ENCODE measurements at regions not wholly inside any gene's neighbourhood (a gene's known extent, or its start where the extent isn't known, plus 50 kb on each side); places are given as distances from the start of the nearest gene placed in this dataset.

DNA sequence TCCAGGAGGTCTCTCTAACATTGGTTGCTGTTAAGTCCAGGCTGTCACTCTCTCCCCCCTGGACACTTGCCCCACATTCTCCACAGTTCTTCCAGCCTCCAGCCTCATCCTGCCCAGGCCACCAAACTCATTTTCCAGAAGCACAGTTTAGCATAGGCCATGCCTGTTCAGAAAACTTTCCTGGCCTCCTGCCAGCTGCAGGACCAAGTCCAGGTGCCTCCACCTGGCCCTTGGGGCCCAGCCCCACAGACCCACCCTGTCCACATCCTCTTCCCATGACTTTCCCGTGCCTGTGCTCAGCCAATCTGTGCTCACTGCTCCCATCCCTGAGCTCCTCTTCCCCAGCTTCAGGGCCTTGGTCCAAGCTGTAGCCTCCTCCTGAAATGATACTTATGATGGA is 905.0 kb downstream of the UQCRFS1 start:
- Histone ChIP-seq H3K4me3 (no peak overlapping the region), H3K36me3 (no peaks in the 10 kb centered on the region), H3K9me3 (no peaks in the 10 kb centered on the region), H3K4me1 (no peaks in the 10 kb centered on the region), H3K27me3 (no peaks in the 10 kb centered on the region), H3K27ac (no peak overlapping the region)
- DNase-seq (ENCODE audit: low spot score in 2 of 2) = no peak
- TF ChIP-seq POLR2AphosphoS5 (IDR thresholded peaks at IDR 0.05) (no peak), POLR2A (IDR thresholded peaks at IDR 0.05) (no peak)
- TF ChIP-seq, protein P1, sequence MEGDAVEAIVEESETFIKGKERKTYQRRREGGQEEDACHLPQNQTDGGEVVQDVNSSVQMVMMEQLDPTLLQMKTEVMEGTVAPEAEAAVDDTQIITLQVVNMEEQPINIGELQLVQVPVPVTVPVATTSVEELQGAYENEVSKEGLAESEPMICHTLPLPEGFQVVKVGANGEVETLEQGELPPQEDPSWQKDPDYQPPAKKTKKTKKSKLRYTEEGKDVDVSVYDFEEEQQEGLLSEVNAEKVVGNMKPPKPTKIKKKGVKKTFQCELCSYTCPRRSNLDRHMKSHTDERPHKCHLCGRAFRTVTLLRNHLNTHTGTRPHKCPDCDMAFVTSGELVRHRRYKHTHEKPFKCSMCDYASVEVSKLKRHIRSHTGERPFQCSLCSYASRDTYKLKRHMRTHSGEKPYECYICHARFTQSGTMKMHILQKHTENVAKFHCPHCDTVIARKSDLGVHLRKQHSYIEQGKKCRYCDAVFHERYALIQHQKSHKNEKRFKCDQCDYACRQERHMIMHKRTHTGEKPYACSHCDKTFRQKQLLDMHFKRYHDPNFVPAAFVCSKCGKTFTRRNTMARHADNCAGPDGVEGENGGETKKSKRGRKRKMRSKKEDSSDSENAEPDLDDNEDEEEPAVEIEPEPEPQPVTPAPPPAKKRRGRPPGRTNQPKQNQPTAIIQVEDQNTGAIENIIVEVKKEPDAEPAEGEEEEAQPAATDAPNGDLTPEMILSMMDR (IDR thresholded peaks at IDR 0.05) = no peak
- intact Hi-C loops (cut with DNase I; ENCODE audit: low total_unique reads) = no loop called here

DNA sequence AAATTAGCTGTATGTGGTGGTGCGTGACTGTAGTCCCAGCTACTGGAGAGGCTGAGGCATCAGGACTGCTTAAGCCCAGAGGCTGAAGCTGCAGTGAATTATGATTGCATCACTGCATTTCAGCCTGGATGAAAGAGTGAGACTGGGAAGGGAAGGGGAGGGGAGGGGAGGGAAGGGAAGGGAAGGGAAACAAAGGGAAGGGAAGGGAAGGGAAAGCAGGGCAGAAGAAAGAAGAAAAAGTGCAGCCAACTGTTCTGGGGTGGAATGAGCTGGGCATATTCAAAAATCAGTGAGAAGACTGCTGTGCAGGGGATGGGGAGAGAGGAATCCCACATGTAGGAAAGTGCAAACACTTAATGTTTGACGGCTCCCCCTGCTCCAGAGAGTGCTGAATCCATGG is 905.5 kb downstream of the UQCRFS1 start:
- TF ChIP-seq POLR2A (IDR thresholded peaks at IDR 0.05) (no peak), POLR2AphosphoS5 (IDR thresholded peaks at IDR 0.05) (no peak)
- TF ChIP-seq, protein P1 (IDR thresholded peaks at IDR 0.05) = no peak
- Histone ChIP-seq H3K4me1 (no peaks in the 10 kb centered on the region), H3K27ac (no peak overlapping the region), H3K36me3 (no peaks in the 10 kb centered on the region), H3K27me3 (no peaks in the 10 kb centered on the region), H3K9me3 (no peaks in the 10 kb centered on the region), H3K4me3 (no peak overlapping the region)
- DNase-seq (ENCODE audit: low spot score in 2 of 2) = no peak
- intact Hi-C loops (cut with DNase I; ENCODE audit: low total_unique reads) = no loop called here

DNA sequence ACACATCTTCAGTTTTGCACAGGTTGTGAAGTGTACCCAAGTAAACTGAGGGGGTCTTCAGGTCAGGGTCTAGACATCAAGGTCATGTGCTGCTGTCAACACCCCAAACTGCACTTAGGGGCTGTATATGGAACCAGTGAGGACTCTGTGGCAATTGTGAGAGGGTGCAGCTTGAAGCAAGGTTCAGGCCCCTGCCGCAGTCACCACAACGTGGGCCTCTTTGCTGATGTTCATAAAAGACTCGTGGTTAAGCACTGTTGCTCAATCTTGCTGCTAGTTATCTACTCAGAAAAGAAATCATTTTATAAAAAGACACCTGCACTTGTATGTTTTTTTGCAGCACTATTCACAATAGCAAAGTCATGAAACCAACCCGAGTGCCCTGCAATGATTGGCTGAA is 907.4 kb downstream of the UQCRFS1 start:
- Histone ChIP-seq H3K36me3 (no peaks in the 10 kb centered on the region), H3K4me1 (no peaks in the 10 kb centered on the region), H3K27ac (no peak overlapping the region), H3K27me3 (peaks cover 0 to 2% of the 10 kb centered on the region in 2 donors), H3K4me3 (no peak overlapping the region), H3K9me3 (no peaks in the 10 kb centered on the region)
- TF ChIP-seq POLR2A (IDR thresholded peaks at IDR 0.05) = no peak
- no peak for TF ChIP-seq POLR2AphosphoS5 (IDR thresholded peaks at IDR 0.05)
- TF ChIP-seq, protein P1 (IDR thresholded peaks at IDR 0.05) = no peak
- no peak for DNase-seq (ENCODE audit: low spot score in 2 of 2)
- intact Hi-C loops (cut with DNase I; ENCODE audit: low total_unique reads) = no loop called here

DNA sequence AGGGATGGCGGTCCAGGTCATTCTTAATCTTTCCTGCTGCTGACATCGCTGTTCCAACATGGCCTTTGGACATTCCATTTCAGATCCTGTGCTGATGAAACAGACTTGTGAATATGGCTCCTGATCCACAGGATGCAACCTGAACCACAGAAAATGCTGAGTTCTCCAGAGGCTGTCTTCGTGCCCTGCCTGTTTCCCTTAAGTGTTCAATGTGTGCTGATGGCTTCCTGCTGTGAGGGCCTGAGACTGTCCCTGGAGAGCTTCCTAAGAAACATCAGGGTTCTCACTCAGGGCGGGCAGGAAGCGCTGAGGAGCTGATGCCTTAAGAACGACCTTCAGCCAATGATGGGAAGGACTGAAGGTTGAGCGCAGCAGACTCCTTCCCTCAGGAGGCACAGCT is 909.4 kb downstream of the UQCRFS1 start:
- Histone ChIP-seq H3K36me3 (no peaks in the 10 kb centered on the region), H3K4me3 (no peak overlapping the region), H3K27ac (no peak overlapping the region), H3K4me1 (no peaks in the 10 kb centered on the region), H3K9me3 (no peaks in the 10 kb centered on the region), H3K27me3 (peaks cover 0 to 4% of the 10 kb centered on the region in 2 donors)
- intact Hi-C loops (cut with DNase I; ENCODE audit: low total_unique reads) = no loop called here
- no peak for DNase-seq (ENCODE audit: low spot score in 2 of 2)
- TF ChIP-seq POLR2AphosphoS5 (IDR thresholded peaks at IDR 0.05) (no peak), POLR2A (IDR thresholded peaks at IDR 0.05) (no peak)
- TF ChIP-seq, protein P1 (IDR thresholded peaks at IDR 0.05) = no peak

DNA sequence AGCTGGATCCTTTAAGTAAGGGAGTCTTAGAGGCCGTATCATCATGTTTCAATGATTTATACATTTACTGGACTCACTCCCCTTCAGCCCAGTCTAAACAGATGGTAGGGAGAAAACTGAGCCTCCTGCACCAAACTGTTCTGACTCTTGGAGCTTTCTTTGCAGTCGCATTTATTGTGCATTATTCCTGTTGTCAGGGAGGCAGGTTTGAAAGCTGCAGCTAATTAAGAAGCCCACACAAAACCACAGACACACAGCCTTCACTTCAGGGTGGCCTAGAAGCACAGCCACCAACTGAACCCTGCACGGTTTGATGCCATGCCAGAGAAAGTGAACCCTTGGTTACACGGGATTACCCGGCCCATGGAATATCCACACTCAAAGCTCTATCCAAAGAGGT is 911.0 kb downstream of the UQCRFS1 start:
- no peak overlapping the region for H3K27ac ChIP-seq
- no peaks in the 10 kb centered on the region for H3K9me3 ChIP-seq
- H3K36me3 ChIP-seq = no peaks in the 10 kb centered on the region
- H3K4me1 ChIP-seq = no peaks in the 10 kb centered on the region
- H3K4me3 ChIP-seq = no peak overlapping the region
- intact Hi-C loops (cut with DNase I; ENCODE audit: low total_unique reads) = no loop called here
- H3K27me3 ChIP-seq = peaks cover 0 to 4% of the 10 kb centered on the region in 2 donors
- DNase-seq (ENCODE audit: low spot score in 2 of 2) = no peak
- TF ChIP-seq POLR2A (IDR thresholded peaks at IDR 0.05) = no peak
- TF ChIP-seq, protein P1 (IDR thresholded peaks at IDR 0.05) = no peak
- no peak for TF ChIP-seq POLR2AphosphoS5 (IDR thresholded peaks at IDR 0.05)
